Dedifferentiated amniotic fluid mesenchymal stem cell (primary cell): ENCODE measurements at regions not wholly inside any gene's neighbourhood (a gene's known extent, or its start where the extent isn't known, plus 50 kb on each side); places are given as distances from the start of the nearest gene placed in this dataset.

ENCODE experiments used
- DNase-seq: peaks from one replicate; pipeline ENCODE4 v3.0.0-alpha.2; 2016; ENCODE audit errors: extremely low spot score

- no peak for DNase-seq
These were observed 64.4 kb upstream of the CXCR4 start for GRCh38 chr2:136182315-136182714.

GRCh38 chr2:136179602-136179975, 61.6 kb upstream of the CXCR4 start:
- no peak for DNase-seq

GRCh38 chr2:136178941-136179601, 61.1 kb upstream of the CXCR4 start:
- DNase-seq: no peak

GRCh38 chr2:136175868-136176267, 57.9 kb upstream of the CXCR4 start:
- DNase-seq: no peak

GRCh38 chr2:136175466-136175865, 57.5 kb upstream of the CXCR4 start:
- DNase-seq: no peak

GRCh38 chr2:136173126-136173525, 55.2 kb upstream of the CXCR4 start:
- DNase-seq: no peak

- DNase-seq: no peak
These were observed 53.3 kb upstream of the CXCR4 start for GRCh38 chr2:136171223-136171622.

- no peak for DNase-seq
These were observed 50.8 kb upstream of the CXCR4 start for GRCh38 chr2:136168720-136169119.

- no peak for DNase-seq
These were observed 49.9 kb upstream of the CXCR4 start for GRCh38 chr2:136167721-136168475.
